IMR-90 (cell line): ENCODE measurements at regions not wholly inside any gene's neighbourhood (a gene's known extent, or its start where the extent isn't known, plus 50 kb on each side); places are given as distances from the start of the nearest gene placed in this dataset.
A peak's percentile ranks its signal among the peaks of the same experiment; 100 is the strongest.

Experiments used
- ATAC-seq: fragments of 200-7000 bp; cut with Tn5 transposase; 2 replicates; pipeline ENCODE4 v1.9.1; 2020; ENCODE audit warnings: low read depth, mild to moderate bottlenecking, moderate library complexity
- BruUV-seq: library from RNA; stranded (reverse); fragments of 400-500 nt; replicated peaks from 2 replicates; lab custom pipeline; 2021; lab: Mats Ljungman, UMichigan
- CTCF ChIA-PET: fragments of 300-600 bp; formaldehyde crosslinking; extraction: SDS; loops from one replicate; lab custom pipeline; 2021; ENCODE audit warnings: antibody characterized with exemption; lab: Yijun Ruan, JAX
- POLR2A ChIA-PET: fragments of 300-600 bp; sonication (Branson Sonifier 250); formaldehyde crosslinking; loops from one replicate; lab custom pipeline; 2022; ENCODE audit warnings: antibody characterized with exemption; ENCODE audit not compliant: unreplicated experiment; lab: Charles Lee
- DNase-seq: peaks from one replicate; pipeline ENCODE4 v3.0.0; 2013
- H2AFZ ChIP-seq: replicated peaks from 2 replicates; pipeline ENCODE3; 2013; ENCODE audit warnings: low read length, mild to moderate bottlenecking; ENCODE audit not compliant: poor library complexity
- H2AK5ac ChIP-seq: 2 replicates; pipeline ENCODE4 v1.6.1; 2013; ENCODE audit warnings: low read depth, low read length, inconsistent platforms
- H2AK9ac ChIP-seq: replicated peaks from 2 replicates; pipeline ENCODE3; 2013; ENCODE audit warnings: mild to moderate bottlenecking, low read depth, low read length, moderate library complexity; ENCODE audit not compliant: poor library complexity
- H2BK120ac ChIP-seq: 2 replicates; pipeline ENCODE4 v1.6.1; 2013; ENCODE audit warnings: low read depth, low read length, inconsistent platforms
- H2BK15ac ChIP-seq: 3 replicates; pipeline ENCODE4 v1.6.1; 2013; ENCODE audit warnings: low read depth, low read length, inconsistent platforms
- H2BK20ac ChIP-seq: 2 replicates; pipeline ENCODE4 v1.6.1; 2013; ENCODE audit warnings: low read depth, mild to moderate bottlenecking, inconsistent platforms, low read length, moderate library complexity
- H2BK5ac ChIP-seq: 2 replicates; pipeline ENCODE4 v1.6.1; 2013; ENCODE audit warnings: mild to moderate bottlenecking, low read depth, low read length, inconsistent platforms; ENCODE audit not compliant: poor library complexity, severe bottlenecking
- H3K14ac ChIP-seq: replicated peaks from 2 replicates; pipeline ENCODE4 v1.6.1; 2013; ENCODE audit warnings: low read depth, low read length, inconsistent platforms
- H3K18ac ChIP-seq: 2 replicates; pipeline ENCODE4 v1.6.1; 2013; ENCODE audit warnings: low read depth, low read length, control low read depth
- H3K23ac ChIP-seq: 2 replicates; pipeline ENCODE4 v1.6.1; 2013; ENCODE audit warnings: low read depth, low read length, inconsistent platforms
- H3K27ac ChIP-seq: 2 replicates; pipeline ENCODE4 v1.5.1; 2013; ENCODE audit warnings: mild to moderate bottlenecking, control low read depth, low read length; ENCODE audit not compliant: insufficient read depth
- H3K27me3 ChIP-seq: 2 replicates; pipeline ENCODE4 v1.6.1; 2013; ENCODE audit warnings: low read length; ENCODE audit not compliant: control insufficient read depth, insufficient read depth
- H3K36me3 ChIP-seq: 2 replicates; pipeline ENCODE4 v1.6.1; 2013; ENCODE audit warnings: low read length, mixed read lengths; ENCODE audit not compliant: control insufficient read depth, insufficient read depth
- H3K4ac ChIP-seq: 2 replicates; pipeline ENCODE4 v1.6.1; 2013; ENCODE audit warnings: low read depth, low read length, inconsistent platforms
- H3K4me1 ChIP-seq: 2 replicates; pipeline ENCODE4 v1.6.1; 2013; ENCODE audit warnings: low read length, mixed read lengths; ENCODE audit not compliant: control insufficient read depth, insufficient read depth
- H3K4me2 ChIP-seq: 2 replicates; pipeline ENCODE4 v1.6.1; 2013; ENCODE audit warnings: low read depth, mild to moderate bottlenecking, control low read depth, low read length, moderate library complexity
- H3K4me3 ChIP-seq: 2 replicates; pipeline ENCODE4 v1.5.1; 2013; ENCODE audit warnings: low read depth, mild to moderate bottlenecking, control low read depth, low read length, moderate library complexity; ENCODE audit not compliant: insufficient read depth
- H3K56ac ChIP-seq: 2 replicates; pipeline ENCODE4 v1.6.1; 2013; ENCODE audit warnings: low read length, inconsistent platforms; ENCODE audit not compliant: insufficient read depth; ENCODE audit errors: extremely low read depth
- H3K79me1 ChIP-seq, 2 experiments: 2 replicates each; pipeline ENCODE4 v1.6.1; 2013; ENCODE audit warnings: low read length in 2 of 2, inconsistent platforms in 1 of 2, low read depth in 1 of 2
- H3K9ac ChIP-seq: 2 replicates; pipeline ENCODE4 v1.6.1; 2013; ENCODE audit warnings: low read depth, low read length, control low read depth
- H3K9me1 ChIP-seq: 2 replicates; pipeline ENCODE4 v1.6.1; 2013; ENCODE audit warnings: low read length, inconsistent platforms; ENCODE audit not compliant: insufficient read depth
- H3K9me3 ChIP-seq: 2 replicates; pipeline ENCODE4 v1.6.1; 2013; ENCODE audit warnings: low read length; ENCODE audit not compliant: control insufficient read depth, insufficient read depth
- H4K20me1 ChIP-seq: 2 replicates; pipeline ENCODE4 v1.6.1; 2013; ENCODE audit warnings: low read length, inconsistent platforms; ENCODE audit not compliant: insufficient read depth
- H4K5ac ChIP-seq: 2 replicates; pipeline ENCODE4 v1.6.1; 2013; ENCODE audit warnings: mild to moderate bottlenecking, low read depth, low read length, control low read depth
- H4K8ac ChIP-seq, 2 experiments: 2 replicates each; pipeline ENCODE4 v1.6.1; 2013; ENCODE audit warnings: low read depth in 2 of 2, low read length in 2 of 2, control low read depth in 1 of 2, inconsistent platforms in 1 of 2
- H4K91ac ChIP-seq: 2 replicates; pipeline ENCODE4 v1.6.1; 2013; ENCODE audit warnings: low read depth, low read length, inconsistent platforms; ENCODE audit not compliant: insufficient read depth
- BHLHE40 ChIP-seq: fragments of 150-350 bp; IDR thresholded peaks from 2 replicates; pipeline ENCODE4 v1.6.1; 2016; ENCODE audit warnings: mild to moderate bottlenecking, low read depth, low read length
- FOS ChIP-seq: fragments of 150-350 bp; IDR thresholded peaks from 2 replicates; pipeline ENCODE4 v1.6.1; 2016; ENCODE audit warnings: low read depth, low read length
- NFE2L2 ChIP-seq: fragments of 150-350 bp; IDR thresholded peaks from 2 replicates; pipeline ENCODE4 v1.6.1; 2016; ENCODE audit warnings: low read depth, mild to moderate bottlenecking, low read length
- WGBS, 2 experiments: methylation state at CpG; one replicate each; pipeline versions ENCODE4 v1.1.5 to v1.1.7; 2013; ENCODE audit warnings: missing lambda C conversion rate in 2 of 2; ENCODE audit not compliant: insufficient read length in 1 of 2; ENCODE audit errors: extremely low coverage in 2 of 2; 5-methylcytosine and 5-hydroxymethylcytosine counted together
- dilution Hi-C: fragments of 300-500 bp; cut with HindIII; formaldehyde crosslinking; loops from one replicate; pipeline ENCODE4 v1.14.3; 2018; ENCODE audit warnings: low sequenced_read_pairs; ENCODE audit not compliant: unreplicated experiment
- in situ Hi-C: fragments of 300-500 bp; cut with MboI; formaldehyde crosslinking; loops from 3 replicates; pipeline ENCODE4 v1.14.3; 2019; ENCODE audit warnings: low sequenced_read_pairs, inconsistent platforms, mixed read lengths
- intact Hi-C: fragments of 100-400 bp; cut with micrococcal nuclease; formaldehyde crosslinking; loops from 2 replicates; pipeline ENCODE4 v1.10.0; 2022

- H3K4me2 ChIP-seq: no peak overlapping the region
- H4K5ac ChIP-seq: no peak overlapping the region
- H3K9me3 ChIP-seq: no peaks in the 10 kb centered on the region
- H3K9me1 ChIP-seq: no peaks in the 10 kb centered on the region
- peak overlapping the region in 1 of 2 experiments; percentile 6; a peak in 1 of 4 replicates for H4K8ac ChIP-seq
- no peak overlapping the region for H4K91ac ChIP-seq
- H4K20me1 ChIP-seq: no peaks in the 10 kb centered on the region
- peak overlapping the region; percentile 26; the same call in 1 of the 3 replicates for H2BK15ac ChIP-seq
- H3K4me3 ChIP-seq: no peak overlapping the region
- BruUV-seq: no TSS peak
- no peaks in the 10 kb centered on the region for H3K36me3 ChIP-seq
- H2AK5ac ChIP-seq: no peak overlapping the region
- WGBS, 2 experiments: no CpG with 5 or more reads among the region's 3 CpGs
- H3K18ac ChIP-seq: peak overlapping the region; percentile 74; the same call in 1 of the 2 replicates
- H2AFZ ChIP-seq: no peak overlapping the region
- H2AK9ac ChIP-seq: no peak overlapping the region
- H3K4ac ChIP-seq: peak overlapping the region; percentile 57; the same call in 1 of the 2 replicates
- peak overlapping the region; percentile 62; the same call in 1 of the 2 replicates for H2BK20ac ChIP-seq
- ATAC-seq (peak; percentile 70), DNase-seq (peak; percentile 94)
- ChIA-PET POLR2A (interaction anchor here (0.5 to 0.9 kb wide), 2 partner anchors 164 to 188 kb away, joined by 3 read pairs; no protein-coding TSS in a partner anchor), CTCF (interaction anchor here (0.7 to 1.5 kb wide), 2 partner anchors 13 to 20 kb away, joined by 4 read pairs; no protein-coding TSS in a partner anchor)
- TF ChIP-seq FOS (peak; percentile 31; the same call in 1 of the 2 replicates), BHLHE40 (0 out of 2 replicates have a peak, but pooled peaks have one; percentile 22), NFE2L2 (no peak)
- H3K23ac ChIP-seq: no peak overlapping the region
- H3K27me3 ChIP-seq: no peaks in the 10 kb centered on the region
- dilution Hi-C loops: no loop called here
- peaks cover 3% of the 10 kb centered on the region for H3K4me1 ChIP-seq
- intact Hi-C loops: no loop called here
- H2BK5ac ChIP-seq: peak overlapping the region; percentile 89
- H3K56ac ChIP-seq: no peak overlapping the region
- H2BK120ac ChIP-seq: peak overlapping the region; percentile 50; the same call in 1 of the 2 replicates
- no peak overlapping the region for H3K27ac ChIP-seq
- in situ Hi-C loops: no loop called here
- H3K79me1 ChIP-seq: no peaks in the 10 kb centered on the region
- no peak overlapping the region for H3K9ac ChIP-seq
- H3K14ac ChIP-seq: peak overlapping the region; percentile 15; the same call in 1 of the 2 replicates
These were observed 162.6 kb upstream of the FN1 start for GRCh38 chr2:215598376-215598975.
